ENCODE measurements at regions not wholly inside any gene's neighbourhood (a gene's known extent, or its start where the extent isn't known, plus 50 kb on each side); places are given as distances from the start of the nearest gene placed in this dataset.

DNA sequence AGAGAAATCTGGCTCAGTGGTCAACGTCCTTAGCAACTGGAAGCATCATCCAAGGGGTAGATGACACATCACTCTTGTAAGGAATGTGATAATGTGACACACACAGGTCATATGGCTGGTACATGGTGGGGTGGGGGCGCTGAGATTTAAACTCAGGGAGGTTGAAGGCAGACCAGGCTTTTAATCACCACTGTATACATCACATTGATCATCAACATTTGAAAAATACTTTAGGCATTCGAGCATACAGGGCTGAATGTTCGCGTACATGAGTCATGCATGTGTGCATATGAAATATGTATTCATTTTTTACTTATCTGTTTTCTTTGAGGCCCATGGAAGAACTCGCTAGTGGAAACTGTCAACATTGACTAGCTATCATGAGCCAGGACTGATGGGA, 976.4 kb downstream of the VRK1 start:
- POLR2A ChIA-PET: no interaction called here
- H3K27me3 Mint-ChIP-seq (ENCODE audit: low read depth): no peaks in the 10 kb centered on the region
- TF ChIP-seq MYBL2 (CRISPR knock-in tag; IDR thresholded peaks at IDR 0.05) (no peak), MXD4 (CRISPR knock-in tag; IDR thresholded peaks at IDR 0.05; ENCODE audit: borderline replicate concordance) (no peak), KAT7 (CRISPR knock-in tag; IDR thresholded peaks at IDR 0.05; ENCODE audit: borderline replicate concordance) (no peak), IRF2 (CRISPR knock-in tag; IDR thresholded peaks at IDR 0.05; ENCODE audit: borderline replicate concordance, low read depth) (no peak), ZNF263 (CRISPR knock-in tag; IDR thresholded peaks at IDR 0.05; ENCODE audit: low read depth) (no peak), FOXP1 (CRISPR knock-in tag; IDR thresholded peaks at IDR 0.05; ENCODE audit: borderline replicate concordance) (no peak), ZNF219 (CRISPR knock-in tag; IDR thresholded peaks at IDR 0.05; ENCODE audit: borderline replicate concordance) (no peak)
- TF ChIP-seq, protein P1, sequence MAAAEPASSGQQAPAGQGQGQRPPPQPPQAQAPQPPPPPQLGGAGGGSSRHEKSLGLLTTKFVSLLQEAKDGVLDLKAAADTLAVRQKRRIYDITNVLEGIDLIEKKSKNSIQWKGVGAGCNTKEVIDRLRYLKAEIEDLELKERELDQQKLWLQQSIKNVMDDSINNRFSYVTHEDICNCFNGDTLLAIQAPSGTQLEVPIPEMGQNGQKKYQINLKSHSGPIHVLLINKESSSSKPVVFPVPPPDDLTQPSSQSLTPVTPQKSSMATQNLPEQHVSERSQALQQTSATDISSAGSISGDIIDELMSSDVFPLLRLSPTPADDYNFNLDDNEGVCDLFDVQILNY (CRISPR knock-in tag; IDR thresholded peaks at IDR 0.05): no peak
- TF ChIP-seq, protein P2, sequence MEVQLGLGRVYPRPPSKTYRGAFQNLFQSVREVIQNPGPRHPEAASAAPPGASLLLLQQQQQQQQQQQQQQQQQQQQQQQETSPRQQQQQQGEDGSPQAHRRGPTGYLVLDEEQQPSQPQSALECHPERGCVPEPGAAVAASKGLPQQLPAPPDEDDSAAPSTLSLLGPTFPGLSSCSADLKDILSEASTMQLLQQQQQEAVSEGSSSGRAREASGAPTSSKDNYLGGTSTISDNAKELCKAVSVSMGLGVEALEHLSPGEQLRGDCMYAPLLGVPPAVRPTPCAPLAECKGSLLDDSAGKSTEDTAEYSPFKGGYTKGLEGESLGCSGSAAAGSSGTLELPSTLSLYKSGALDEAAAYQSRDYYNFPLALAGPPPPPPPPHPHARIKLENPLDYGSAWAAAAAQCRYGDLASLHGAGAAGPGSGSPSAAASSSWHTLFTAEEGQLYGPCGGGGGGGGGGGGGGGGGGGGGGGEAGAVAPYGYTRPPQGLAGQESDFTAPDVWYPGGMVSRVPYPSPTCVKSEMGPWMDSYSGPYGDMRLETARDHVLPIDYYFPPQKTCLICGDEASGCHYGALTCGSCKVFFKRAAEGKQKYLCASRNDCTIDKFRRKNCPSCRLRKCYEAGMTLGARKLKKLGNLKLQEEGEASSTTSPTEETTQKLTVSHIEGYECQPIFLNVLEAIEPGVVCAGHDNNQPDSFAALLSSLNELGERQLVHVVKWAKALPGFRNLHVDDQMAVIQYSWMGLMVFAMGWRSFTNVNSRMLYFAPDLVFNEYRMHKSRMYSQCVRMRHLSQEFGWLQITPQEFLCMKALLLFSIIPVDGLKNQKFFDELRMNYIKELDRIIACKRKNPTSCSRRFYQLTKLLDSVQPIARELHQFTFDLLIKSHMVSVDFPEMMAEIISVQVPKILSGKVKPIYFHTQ (CRISPR knock-in tag; IDR thresholded peaks at IDR 0.05): no peak
- H3K36me3 Mint-ChIP-seq: no peaks in the 10 kb centered on the region
- no peak for ATAC-seq
- no peaks in the 10 kb centered on the region for H3K4me1 Mint-ChIP-seq
- CTCF ChIA-PET: no interaction called here
- no peak for DNase-seq (ENCODE audit: low spot score)
- H3K9me3 Mint-ChIP-seq: no peaks in the 10 kb centered on the region; the same call in 1 of the 2 replicates
- no peak overlapping the region for H3K27ac Mint-ChIP-seq
- no peak overlapping the region for H3K4me3 Mint-ChIP-seq

DNA sequence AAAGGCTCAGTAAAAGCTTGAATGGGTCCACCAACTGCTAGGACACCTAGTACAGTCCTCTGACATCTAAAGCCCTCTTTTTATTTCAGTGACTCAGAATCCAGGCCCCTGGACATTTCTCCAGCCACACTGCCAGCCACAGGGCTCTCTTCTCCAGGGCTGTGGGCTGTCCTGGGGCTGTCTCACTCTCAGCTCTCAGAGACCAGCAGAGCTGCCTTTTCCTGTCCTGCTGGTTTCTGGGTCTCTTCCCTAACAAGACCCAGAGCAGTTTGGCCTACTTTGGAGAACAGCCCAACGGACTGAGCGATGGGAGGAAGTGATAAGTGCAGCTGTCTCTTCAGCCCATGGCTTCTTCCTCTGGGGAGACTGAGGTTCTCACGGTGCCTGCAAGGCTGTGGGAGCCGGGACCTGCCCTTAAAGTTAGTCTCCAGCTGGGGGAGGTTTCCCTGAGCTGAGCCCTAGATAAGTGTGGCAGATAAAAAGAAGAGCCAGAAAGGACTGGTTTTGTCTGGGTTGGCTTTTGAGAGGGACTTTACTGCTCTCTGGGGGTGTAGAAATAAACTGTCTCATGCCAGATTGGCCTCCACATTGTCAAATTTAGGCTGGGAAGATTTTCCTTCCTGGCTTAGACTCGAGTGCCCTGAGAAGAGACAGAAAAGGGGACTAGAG, 979.8 kb downstream of the VRK1 start:
- Mint-ChIP-seq H3K4me1 (no peaks in the 10 kb centered on the region), H3K9me3 (no peaks in the 10 kb centered on the region; the same call in 1 of the 2 replicates), H3K36me3 (no peaks in the 10 kb centered on the region), H3K4me3 (no peak overlapping the region), H3K27ac (no peak overlapping the region), H3K27me3 (ENCODE audit: low read depth) (no peaks in the 10 kb centered on the region)
- DNase-seq (ENCODE audit: low spot score): no peak
- POLR2A ChIA-PET: no interaction called here
- TF ChIP-seq ZNF317 (CRISPR knock-in tag; IDR thresholded peaks at IDR 0.05; ENCODE audit: borderline replicate concordance, low read depth): no peak
- no peak for TF ChIP-seq NFYB (CRISPR knock-in tag; conservative IDR thresholded peaks at IDR 0.05; ENCODE audit: low read depth)
- TF ChIP-seq, protein P3, sequence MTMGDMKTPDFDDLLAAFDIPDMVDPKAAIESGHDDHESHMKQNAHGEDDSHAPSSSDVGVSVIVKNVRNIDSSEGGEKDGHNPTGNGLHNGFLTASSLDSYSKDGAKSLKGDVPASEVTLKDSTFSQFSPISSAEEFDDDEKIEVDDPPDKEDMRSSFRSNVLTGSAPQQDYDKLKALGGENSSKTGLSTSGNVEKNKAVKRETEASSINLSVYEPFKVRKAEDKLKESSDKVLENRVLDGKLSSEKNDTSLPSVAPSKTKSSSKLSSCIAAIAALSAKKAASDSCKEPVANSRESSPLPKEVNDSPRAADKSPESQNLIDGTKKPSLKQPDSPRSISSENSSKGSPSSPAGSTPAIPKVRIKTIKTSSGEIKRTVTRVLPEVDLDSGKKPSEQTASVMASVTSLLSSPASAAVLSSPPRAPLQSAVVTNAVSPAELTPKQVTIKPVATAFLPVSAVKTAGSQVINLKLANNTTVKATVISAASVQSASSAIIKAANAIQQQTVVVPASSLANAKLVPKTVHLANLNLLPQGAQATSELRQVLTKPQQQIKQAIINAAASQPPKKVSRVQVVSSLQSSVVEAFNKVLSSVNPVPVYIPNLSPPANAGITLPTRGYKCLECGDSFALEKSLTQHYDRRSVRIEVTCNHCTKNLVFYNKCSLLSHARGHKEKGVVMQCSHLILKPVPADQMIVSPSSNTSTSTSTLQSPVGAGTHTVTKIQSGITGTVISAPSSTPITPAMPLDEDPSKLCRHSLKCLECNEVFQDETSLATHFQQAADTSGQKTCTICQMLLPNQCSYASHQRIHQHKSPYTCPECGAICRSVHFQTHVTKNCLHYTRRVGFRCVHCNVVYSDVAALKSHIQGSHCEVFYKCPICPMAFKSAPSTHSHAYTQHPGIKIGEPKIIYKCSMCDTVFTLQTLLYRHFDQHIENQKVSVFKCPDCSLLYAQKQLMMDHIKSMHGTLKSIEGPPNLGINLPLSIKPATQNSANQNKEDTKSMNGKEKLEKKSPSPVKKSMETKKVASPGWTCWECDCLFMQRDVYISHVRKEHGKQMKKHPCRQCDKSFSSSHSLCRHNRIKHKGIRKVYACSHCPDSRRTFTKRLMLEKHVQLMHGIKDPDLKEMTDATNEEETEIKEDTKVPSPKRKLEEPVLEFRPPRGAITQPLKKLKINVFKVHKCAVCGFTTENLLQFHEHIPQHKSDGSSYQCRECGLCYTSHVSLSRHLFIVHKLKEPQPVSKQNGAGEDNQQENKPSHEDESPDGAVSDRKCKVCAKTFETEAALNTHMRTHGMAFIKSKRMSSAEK (CRISPR knock-in tag; IDR thresholded peaks at IDR 0.05; ENCODE audit: borderline replicate concordance): no peak
- no peak for TF ChIP-seq RORB (CRISPR knock-in tag; IDR thresholded peaks at IDR 0.05)
- no peak for TF ChIP-seq FOXK1 (CRISPR knock-in tag; IDR thresholded peaks at IDR 0.05)
- TF ChIP-seq, protein P4, sequence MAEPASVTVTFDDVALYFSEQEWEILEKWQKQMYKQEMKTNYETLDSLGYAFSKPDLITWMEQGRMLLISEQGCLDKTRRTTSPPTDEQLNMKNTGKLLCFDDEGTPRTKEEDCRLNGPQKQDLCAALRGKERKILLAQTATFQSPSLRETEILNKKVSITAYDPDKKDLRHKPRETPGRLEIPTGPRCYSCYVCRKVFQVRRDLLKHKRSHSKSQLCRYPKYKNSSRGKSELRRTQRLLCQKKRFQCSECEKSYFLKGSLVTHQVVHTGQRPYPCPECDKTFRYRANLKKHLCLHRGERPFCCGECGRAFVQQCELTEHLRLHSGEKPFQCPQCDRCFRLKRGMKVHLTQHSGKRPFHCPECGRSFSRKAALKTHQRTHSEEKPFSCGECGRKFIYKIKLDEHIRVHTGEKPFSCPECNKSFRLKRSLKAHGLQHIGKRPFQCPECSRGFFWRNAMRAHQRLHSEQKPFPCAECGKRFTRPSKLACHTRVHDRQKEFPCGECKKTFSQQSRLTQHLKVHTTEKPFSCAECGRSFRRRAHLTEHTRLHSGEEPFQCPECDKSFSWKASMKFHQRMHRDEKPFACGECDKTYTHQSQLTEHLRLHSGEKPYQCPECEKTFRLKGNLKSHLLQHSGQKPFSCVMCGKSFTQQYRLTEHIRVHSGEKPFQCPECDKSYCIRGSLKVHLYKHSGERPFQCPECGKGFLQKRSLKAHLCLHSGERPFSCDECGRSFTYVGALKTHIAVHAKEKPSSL (CRISPR knock-in tag; conservative IDR thresholded peaks at IDR 0.05): no peak
- no peak for ATAC-seq
- CTCF ChIA-PET: no interaction called here

Measured in WTC11 (cell line).